GM21717 (cell line): ENCODE measurements at regions not wholly inside any gene's neighbourhood (a gene's known extent, or its start where the extent isn't known, plus 50 kb on each side); places are given as distances from the start of the nearest gene placed in this dataset.

Experiments
- ATAC-seq: cut with Tn5 transposase; IDR thresholded peaks from one replicate; pipeline ENCODE4 v1.9.1; 2021; ENCODE audit warnings: mild to moderate bottlenecking, moderate library complexity; ENCODE audit not compliant: unreplicated experiment

GRCh38 chr13:34401696-34402095 is 540.4 kb upstream of the NBEA start:
- no peak for ATAC-seq

GRCh38 chr13:34405410-34406181 is 536.5 kb upstream of the NBEA start:
- ATAC-seq = no peak

- ATAC-seq = no peak
Observed at GRCh38 chr13:34408640-34409039, 533.4 kb upstream of the NBEA start.

- no peak for ATAC-seq
Observed at GRCh38 chr13:34409496-34410182, 532.4 kb upstream of the NBEA start.

GRCh38 chr13:34410678-34411077 is 531.4 kb upstream of the NBEA start:
- ATAC-seq = no peak

- ATAC-seq = no peak
Observed at GRCh38 chr13:34411177-34411576, 530.9 kb upstream of the NBEA start.

- no peak for ATAC-seq
Observed at GRCh38 chr13:34411894-34412293, 530.2 kb upstream of the NBEA start.

- ATAC-seq = no peak
Observed at GRCh38 chr13:34412295-34412694, 529.8 kb upstream of the NBEA start.

GRCh38 chr13:34412817-34413375 is 529.2 kb upstream of the NBEA start:
- ATAC-seq = no peak

GRCh38 chr13:34413538-34414210 is 528.4 kb upstream of the NBEA start:
- ATAC-seq = no peak

GRCh38 chr13:34414616-34415015 is 527.5 kb upstream of the NBEA start:
- ATAC-seq = no peak

- no peak for ATAC-seq
Observed at GRCh38 chr13:34416971-34417380, 525.1 kb upstream of the NBEA start.

- ATAC-seq = no peak
Observed at GRCh38 chr13:34417896-34418295, 524.2 kb upstream of the NBEA start.

GRCh38 chr13:34419025-34419424 is 523.0 kb upstream of the NBEA start:
- no peak for ATAC-seq

- no peak for ATAC-seq
Observed at GRCh38 chr13:34419755-34420154, 522.3 kb upstream of the NBEA start.

GRCh38 chr13:34420702-34421346 is 521.2 kb upstream of the NBEA start:
- ATAC-seq = no peak

- ATAC-seq = no peak
Observed at GRCh38 chr13:34421347-34421719, 520.7 kb upstream of the NBEA start.

GRCh38 chr13:34421858-34422475 is 520.1 kb upstream of the NBEA start:
- ATAC-seq = no peak

- no peak for ATAC-seq
Observed at GRCh38 chr13:34422956-34423355, 519.1 kb upstream of the NBEA start.

- no peak for ATAC-seq
Observed at GRCh38 chr13:34425327-34425949, 516.6 kb upstream of the NBEA start.
